ENCODE measurements at regions not wholly inside any gene's neighbourhood (a gene's known extent, or its start where the extent isn't known, plus 50 kb on each side); places are given as distances from the start of the nearest gene placed in this dataset.

GRCh38 chr2:189366349-189366748 lies 74.9 kb upstream of the WDR75 start:
- Histone ChIP-seq H3K4me1 (ENCODE audit: insufficient read depth, insufficient read length) (no peaks in the 10 kb centered on the region), H3K9me3 (ENCODE audit: insufficient read depth, low read length) (no peaks in the 10 kb centered on the region), H3K36me3 (ENCODE audit: insufficient read depth, insufficient read length, low read length) (no peaks in the 10 kb centered on the region), H3K27me3 (ENCODE audit: insufficient read depth, insufficient read length) (no peaks in the 10 kb centered on the region), H3K4me3 (ENCODE audit: insufficient read length, low read depth) (no peak overlapping the region), H3K9ac (ENCODE audit: insufficient read length, low read depth) (no peak overlapping the region)
- no peak for TF ChIP-seq ZNF274 (IDR thresholded peaks at IDR 0.05; ENCODE audit: low read depth, low read length)
- no peak for DNase-seq (ENCODE audit: low read depth, low spot score)

- DNase-seq (ENCODE audit: low read depth, low spot score) = no peak
- H3K27me3 ChIP-seq (ENCODE audit: insufficient read depth, insufficient read length) = no peaks in the 10 kb centered on the region
- H3K4me1 ChIP-seq (ENCODE audit: insufficient read depth, insufficient read length) = no peaks in the 10 kb centered on the region
- H3K9me3 ChIP-seq (ENCODE audit: insufficient read depth, low read length) = no peaks in the 10 kb centered on the region
- H3K36me3 ChIP-seq (ENCODE audit: insufficient read depth, insufficient read length, low read length) = no peaks in the 10 kb centered on the region
- no peak for TF ChIP-seq ZNF274 (IDR thresholded peaks at IDR 0.05; ENCODE audit: low read depth, low read length)
- no peak overlapping the region for H3K4me3 ChIP-seq (ENCODE audit: insufficient read length, low read depth)
- H3K9ac ChIP-seq (ENCODE audit: insufficient read length, low read depth) = no peak overlapping the region
These were observed 73.9 kb upstream of the WDR75 start for GRCh38 chr2:189367343-189367742.

GRCh38 chr2:189369566-189369965 lies 71.7 kb upstream of the WDR75 start:
- TF ChIP-seq SUZ12 (IDR thresholded peaks at IDR 0.05; ENCODE audit: extremely low read depth, insufficient read depth, insufficient read length) (no peak), ZNF274 (IDR thresholded peaks at IDR 0.05; ENCODE audit: low read depth, low read length) (no peak), YY1 (IDR thresholded peaks at IDR 0.05; ENCODE audit: insufficient read depth, insufficient read length) (no peak)
- no peak overlapping the region for H3K9ac ChIP-seq (ENCODE audit: insufficient read length, low read depth)

GRCh38 chr2:189370719-189371118 lies 70.6 kb upstream of the WDR75 start:
- Histone ChIP-seq H3K4me3 (ENCODE audit: insufficient read length, low read depth) (no peak overlapping the region), H3K9ac (ENCODE audit: insufficient read length, low read depth) (no peak overlapping the region), H3K9me3 (ENCODE audit: insufficient read depth, low read length) (no peaks in the 10 kb centered on the region), H3K4me1 (ENCODE audit: insufficient read depth, insufficient read length) (no peaks in the 10 kb centered on the region), H3K27me3 (ENCODE audit: insufficient read depth, insufficient read length) (no peaks in the 10 kb centered on the region), H3K36me3 (ENCODE audit: insufficient read depth, insufficient read length, low read length) (no peaks in the 10 kb centered on the region)
- no peak for TF ChIP-seq YY1 (IDR thresholded peaks at IDR 0.05; ENCODE audit: insufficient read depth, insufficient read length)
- TF ChIP-seq SUZ12 (IDR thresholded peaks at IDR 0.05; ENCODE audit: extremely low read depth, insufficient read depth, insufficient read length) = no peak
- TF ChIP-seq ZNF274 (IDR thresholded peaks at IDR 0.05; ENCODE audit: low read depth, low read length) = no peak
- no peak for DNase-seq (ENCODE audit: low read depth, low spot score)

More at GRCh38 chr2:189369566-189369965, 71.7 kb upstream of the WDR75 start:
- Histone ChIP-seq H3K4me3 (ENCODE audit: insufficient read length, low read depth) (no peak overlapping the region), H3K27me3 (ENCODE audit: insufficient read depth, insufficient read length) (no peaks in the 10 kb centered on the region), H3K9me3 (ENCODE audit: insufficient read depth, low read length) (no peaks in the 10 kb centered on the region), H3K4me1 (ENCODE audit: insufficient read depth, insufficient read length) (no peaks in the 10 kb centered on the region), H3K36me3 (ENCODE audit: insufficient read depth, insufficient read length, low read length) (no peaks in the 10 kb centered on the region)
- DNase-seq (ENCODE audit: low read depth, low spot score) = no peak

GRCh38 chr2:189372688-189373257 lies 68.5 kb upstream of the WDR75 start:
- TF ChIP-seq SUZ12 (IDR thresholded peaks at IDR 0.05; ENCODE audit: extremely low read depth, insufficient read depth, insufficient read length) = no peak
- TF ChIP-seq ZNF274 (IDR thresholded peaks at IDR 0.05; ENCODE audit: low read depth, low read length) = no peak
- TF ChIP-seq YY1 (IDR thresholded peaks at IDR 0.05; ENCODE audit: insufficient read depth, insufficient read length) = no peak
- no peak for DNase-seq (ENCODE audit: low read depth, low spot score)
- H3K9me3 ChIP-seq (ENCODE audit: insufficient read depth, low read length) = no peaks in the 10 kb centered on the region

GRCh38 chr2:189374481-189374880 lies 66.8 kb upstream of the WDR75 start:
- no peak for TF ChIP-seq ZNF274 (IDR thresholded peaks at IDR 0.05; ENCODE audit: low read depth, low read length)
- TF ChIP-seq SUZ12 (IDR thresholded peaks at IDR 0.05; ENCODE audit: extremely low read depth, insufficient read depth, insufficient read length) = no peak
- no peak for TF ChIP-seq YY1 (IDR thresholded peaks at IDR 0.05; ENCODE audit: insufficient read depth, insufficient read length)
- H3K27me3 ChIP-seq (ENCODE audit: insufficient read depth, insufficient read length) = no peaks in the 10 kb centered on the region

More at GRCh38 chr2:189372688-189373257, 68.5 kb upstream of the WDR75 start:
- Histone ChIP-seq H3K27me3 (ENCODE audit: insufficient read depth, insufficient read length) (no peaks in the 10 kb centered on the region), H3K4me3 (ENCODE audit: insufficient read length, low read depth) (no peak overlapping the region), H3K36me3 (ENCODE audit: insufficient read depth, insufficient read length, low read length) (no peaks in the 10 kb centered on the region), H3K9ac (ENCODE audit: insufficient read length, low read depth) (no peak overlapping the region), H3K4me1 (ENCODE audit: insufficient read depth, insufficient read length) (no peaks in the 10 kb centered on the region)

GRCh38 chr2:189375842-189376241 lies 65.4 kb upstream of the WDR75 start:
- no peaks in the 10 kb centered on the region for H3K27me3 ChIP-seq (ENCODE audit: insufficient read depth, insufficient read length)
- DNase-seq (ENCODE audit: low read depth, low spot score) = no peak
- H3K4me1 ChIP-seq (ENCODE audit: insufficient read depth, insufficient read length) = no peaks in the 10 kb centered on the region
- H3K36me3 ChIP-seq (ENCODE audit: insufficient read depth, insufficient read length, low read length) = no peaks in the 10 kb centered on the region
- TF ChIP-seq YY1 (IDR thresholded peaks at IDR 0.05; ENCODE audit: insufficient read depth, insufficient read length) (no peak), ZNF274 (IDR thresholded peaks at IDR 0.05; ENCODE audit: low read depth, low read length) (no peak), SUZ12 (IDR thresholded peaks at IDR 0.05; ENCODE audit: extremely low read depth, insufficient read depth, insufficient read length) (no peak)
- no peak overlapping the region for H3K9ac ChIP-seq (ENCODE audit: insufficient read length, low read depth)
- H3K4me3 ChIP-seq (ENCODE audit: insufficient read length, low read depth) = no peak overlapping the region
- no peaks in the 10 kb centered on the region for H3K9me3 ChIP-seq (ENCODE audit: insufficient read depth, low read length)

More at GRCh38 chr2:189374481-189374880, 66.8 kb upstream of the WDR75 start:
- H3K9ac ChIP-seq (ENCODE audit: insufficient read length, low read depth) = no peak overlapping the region
- H3K4me1 ChIP-seq (ENCODE audit: insufficient read depth, insufficient read length) = no peaks in the 10 kb centered on the region
- no peaks in the 10 kb centered on the region for H3K36me3 ChIP-seq (ENCODE audit: insufficient read depth, insufficient read length, low read length)
- H3K9me3 ChIP-seq (ENCODE audit: insufficient read depth, low read length) = no peaks in the 10 kb centered on the region
- no peak overlapping the region for H3K4me3 ChIP-seq (ENCODE audit: insufficient read length, low read depth)
- DNase-seq (ENCODE audit: low read depth, low spot score) = no peak

GRCh38 chr2:189379287-189379630 lies 62.0 kb upstream of the WDR75 start:
- peaks cover 4% of the 10 kb centered on the region; the same call in 1 of the 2 replicates for H3K9me3 ChIP-seq (ENCODE audit: insufficient read depth, low read length)
- H3K9ac ChIP-seq (ENCODE audit: insufficient read length, low read depth) = no peak overlapping the region
- DNase-seq (ENCODE audit: low read depth, low spot score) = peak; percentile 63
- no peaks in the 10 kb centered on the region for H3K36me3 ChIP-seq (ENCODE audit: insufficient read depth, insufficient read length, low read length)
- no peaks in the 10 kb centered on the region for H3K27me3 ChIP-seq (ENCODE audit: insufficient read depth, insufficient read length)
- TF ChIP-seq ZNF274 (IDR thresholded peaks at IDR 0.05; ENCODE audit: low read depth, low read length) = no peak
- H3K4me3 ChIP-seq (ENCODE audit: insufficient read length, low read depth) = no peak overlapping the region
- no peaks in the 10 kb centered on the region for H3K4me1 ChIP-seq (ENCODE audit: insufficient read depth, insufficient read length)
